SK-N-MC (cell line): ENCODE measurements at regions not wholly inside any gene's neighbourhood (a gene's known extent, or its start where the extent isn't known, plus 50 kb on each side); places are given as distances from the start of the nearest gene placed in this dataset.

Source experiments
- DNase-seq: peaks from one replicate; pipeline ENCODE4 v3.0.0-alpha.2; 2011; ENCODE audit warnings: low read depth, low spot score
- H3K27ac ChIP-seq: fragments of 200-600 bp; sonication (generic); 2 replicates; pipeline ENCODE4 v1.5.1; 2016; ENCODE audit warnings: mixed run types
- H3K36me3 ChIP-seq: fragments of 200-600 bp; sonication (generic); 2 replicates; pipeline ENCODE4 v1.6.1; 2017; ENCODE audit warnings: antibody characterized with exemption, low read length, mixed read lengths; ENCODE audit not compliant: insufficient read depth
- H3K4me3 ChIP-seq: fragments of 200-600 bp; sonication (generic); 2 replicates; pipeline ENCODE4 v1.5.1; 2016
- H3K9ac ChIP-seq: fragments of 200-600 bp; sonication (generic); 2 replicates; pipeline ENCODE4 v1.8.0; 2017; ENCODE audit warnings: mixed run types, mixed read lengths; ENCODE audit not compliant: insufficient read length
- H3K9me3 ChIP-seq: fragments of 200-600 bp; sonication (generic); 2 replicates; pipeline ENCODE4 v1.6.1; 2017; ENCODE audit warnings: low read depth, mild to moderate bottlenecking, antibody characterized with exemption, low read length, moderate library complexity, mixed read lengths
- EZH2 ChIP-seq: fragments of 200-600 bp; sonication (generic); IDR thresholded peaks from one replicate; pipeline ENCODE4 v1.6.1; 2017; ENCODE audit warnings: antibody characterized with exemption
- FOXP2 ChIP-seq: optimal IDR thresholded peaks from 2 replicates; pipeline ENCODE3; 2011; ENCODE audit warnings: mild to moderate bottlenecking, moderate library complexity; ENCODE audit not compliant: insufficient read depth; ENCODE audit errors: extremely low read length, control extremely low read depth
- POLR2AphosphoS5 ChIP-seq: IDR thresholded peaks from 2 replicates; pipeline ENCODE4 v1.6.1; 2012; ENCODE audit warnings: mild to moderate bottlenecking, low read depth, low read length, borderline replicate concordance

DNA sequence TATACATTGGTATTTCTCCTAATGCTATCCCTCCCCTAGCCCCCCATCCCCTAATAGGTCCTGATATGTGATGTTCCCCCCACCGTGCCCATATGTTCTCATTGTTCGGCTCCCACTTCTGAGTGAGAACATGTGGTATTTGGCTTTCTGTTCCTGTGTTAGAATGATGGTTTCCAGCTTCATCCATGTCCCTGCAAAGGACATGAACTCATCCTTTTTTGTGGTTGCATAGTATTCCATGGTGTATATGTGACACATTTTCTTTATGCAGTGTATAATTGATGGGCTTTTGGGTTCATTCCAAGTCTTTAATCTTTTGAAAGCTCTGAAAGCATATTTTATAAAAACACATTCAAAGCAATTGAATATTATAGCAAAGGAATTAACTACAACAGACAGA is 1169.4 kb upstream of the ZEB2 start:
- no peaks in the 10 kb centered on the region for H3K36me3 ChIP-seq
- H3K4me3 ChIP-seq: no peak overlapping the region
- H3K9ac ChIP-seq: no peak overlapping the region
- DNase-seq: no peak
- H3K27ac ChIP-seq: no peak overlapping the region
- TF ChIP-seq FOXP2: no peak
- no peak for TF ChIP-seq POLR2AphosphoS5
- TF ChIP-seq EZH2: no peak
- H3K9me3 ChIP-seq: no peaks in the 10 kb centered on the region

DNA sequence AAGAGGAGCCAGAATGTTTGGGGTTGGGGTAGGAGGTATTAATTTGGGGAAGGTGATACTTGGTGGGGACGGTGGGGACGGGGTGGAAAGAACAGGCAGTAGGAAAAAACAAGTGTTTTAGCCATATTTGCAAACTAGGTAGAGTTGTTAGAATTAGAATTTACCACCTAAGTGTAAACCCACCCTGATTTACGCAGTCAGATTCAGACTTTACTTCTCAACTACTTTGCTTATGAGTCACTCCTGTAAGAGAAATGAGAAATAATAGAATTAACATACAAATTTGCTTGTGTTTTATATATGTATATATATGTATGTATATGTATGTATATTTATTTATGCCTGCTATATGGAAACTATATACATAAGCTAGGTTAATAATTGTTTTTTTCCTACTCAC is 1168.2 kb upstream of the ZEB2 start:
- no peaks in the 10 kb centered on the region for H3K9me3 ChIP-seq
- H3K9ac ChIP-seq: no peak overlapping the region
- no peak overlapping the region for H3K4me3 ChIP-seq
- no peak for TF ChIP-seq EZH2
- TF ChIP-seq POLR2AphosphoS5: no peak
- no peak for TF ChIP-seq FOXP2
- no peak overlapping the region for H3K27ac ChIP-seq
- no peaks in the 10 kb centered on the region for H3K36me3 ChIP-seq
- DNase-seq: no peak

GRCh38 chr2:145687442-145688134 is 1167.7 kb upstream of the ZEB2 start:
- Histone ChIP-seq H3K9me3 (no peaks in the 10 kb centered on the region), H3K27ac (no peak overlapping the region), H3K9ac (no peak overlapping the region), H3K4me3 (no peak overlapping the region), H3K36me3 (no peaks in the 10 kb centered on the region)
- TF ChIP-seq FOXP2: no peak
- no peak for TF ChIP-seq POLR2AphosphoS5
- TF ChIP-seq EZH2: no peak
- no peak for DNase-seq

DNA sequence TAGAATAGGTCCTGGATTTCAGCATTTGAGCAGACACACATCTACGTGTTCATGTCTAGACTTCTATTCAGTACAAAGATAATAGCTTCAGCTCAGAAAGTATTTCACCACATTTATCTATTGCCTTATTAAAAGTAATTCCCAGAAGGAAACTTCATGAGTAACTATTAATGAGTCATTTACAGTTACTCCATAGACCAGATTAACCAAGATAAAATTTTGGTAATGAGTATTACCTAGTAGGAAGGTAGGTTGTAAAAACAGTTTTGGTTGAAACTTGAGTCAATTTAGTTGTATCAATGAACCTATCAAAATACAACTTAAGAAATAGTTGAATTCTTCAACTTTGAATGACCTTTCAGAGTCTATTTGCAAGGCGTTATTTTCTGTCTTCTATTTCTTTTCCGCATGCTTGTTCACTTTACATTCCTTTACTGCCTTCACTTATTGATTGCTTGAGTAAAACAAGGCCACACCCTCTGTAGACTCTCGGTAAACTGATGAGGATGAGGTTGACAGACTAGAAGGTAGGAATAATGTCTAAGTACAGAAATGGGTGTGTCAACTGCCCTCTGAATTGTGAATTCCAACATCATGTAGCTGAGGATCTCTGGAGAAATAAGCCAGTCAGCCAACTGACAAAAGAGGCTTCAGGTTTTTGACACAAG is 1165.6 kb upstream of the ZEB2 start:
- Histone ChIP-seq H3K27ac (no peak overlapping the region), H3K9ac (no peak overlapping the region), H3K36me3 (no peaks in the 10 kb centered on the region), H3K9me3 (no peaks in the 10 kb centered on the region), H3K4me3 (no peak overlapping the region)
- no peak for TF ChIP-seq EZH2
- no peak for TF ChIP-seq FOXP2
- no peak for TF ChIP-seq POLR2AphosphoS5
- DNase-seq: no peak

- H3K27ac ChIP-seq: peak overlapping the region; percentile 49; the same call in 1 of the 2 replicates
- no peak overlapping the region for H3K9ac ChIP-seq
- peak; percentile 16 for DNase-seq
Measured at GRCh38 chr2:145682546-145683157, 1162.7 kb upstream of the ZEB2 start.

GRCh38 chr2:145680276-145680675 is 1160.4 kb upstream of the ZEB2 start:
- H3K27ac ChIP-seq: no peak overlapping the region
- DNase-seq: no peak
- no peak overlapping the region for H3K4me3 ChIP-seq
- no peaks in the 10 kb centered on the region for H3K36me3 ChIP-seq
- H3K9me3 ChIP-seq: no peaks in the 10 kb centered on the region
- no peak overlapping the region for H3K9ac ChIP-seq
- TF ChIP-seq POLR2AphosphoS5: no peak
- no peak for TF ChIP-seq FOXP2
- no peak for TF ChIP-seq EZH2

More at GRCh38 chr2:145682546-145683157, 1162.7 kb upstream of the ZEB2 start:
- H3K36me3 ChIP-seq: no peaks in the 10 kb centered on the region
- no peak overlapping the region for H3K4me3 ChIP-seq
- H3K9me3 ChIP-seq: no peaks in the 10 kb centered on the region
- TF ChIP-seq POLR2AphosphoS5 (no peak), EZH2 (no peak), FOXP2 (no peak)

GRCh38 chr2:145677371-145677770 is 1157.5 kb upstream of the ZEB2 start:
- DNase-seq: no peak
- Histone ChIP-seq H3K36me3 (no peaks in the 10 kb centered on the region), H3K4me3 (no peak overlapping the region), H3K9me3 (no peaks in the 10 kb centered on the region), H3K27ac (no peak overlapping the region), H3K9ac (no peak overlapping the region)
- TF ChIP-seq EZH2 (no peak), FOXP2 (no peak), POLR2AphosphoS5 (no peak)

DNA sequence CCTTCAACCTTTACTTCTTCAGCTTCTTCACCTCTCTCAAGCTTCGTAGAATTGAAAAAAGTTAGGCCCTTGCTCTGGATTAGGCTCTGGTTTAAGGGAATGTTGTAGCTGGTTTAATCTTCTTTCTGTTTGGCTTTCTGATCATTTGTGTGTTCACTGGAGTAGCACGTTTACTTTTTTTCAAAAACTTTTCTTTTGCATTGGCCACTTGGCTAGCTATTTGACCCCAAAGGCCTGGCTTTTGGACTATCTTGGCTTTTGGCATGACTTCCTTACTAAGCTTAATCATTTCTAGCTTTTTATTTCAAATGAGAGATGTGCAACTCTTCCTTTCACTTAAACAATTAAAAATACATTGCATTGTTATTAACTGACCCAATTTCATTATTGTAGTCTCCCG is 1154.8 kb upstream of the ZEB2 start:
- Histone ChIP-seq H3K27ac (no peak overlapping the region), H3K4me3 (no peak overlapping the region), H3K9me3 (no peaks in the 10 kb centered on the region), H3K36me3 (no peaks in the 10 kb centered on the region), H3K9ac (no peak overlapping the region)
- DNase-seq: no peak
- TF ChIP-seq FOXP2 (no peak), EZH2 (no peak), POLR2AphosphoS5 (no peak)
